Stomach (tissue), 8 donors: ENCODE measurements at regions not wholly inside any gene's neighbourhood (a gene's known extent, or its start where the extent isn't known, plus 50 kb on each side); places are given as distances from the start of the nearest gene placed in this dataset.

ENCODE experiments used
- DNase-seq, 2 donors: peaks; one replicate each; pipeline versions ENCODE4 v3.0.0 to v3.0.0-alpha.2; 2013 to 2019
- H3K27ac ChIP-seq, 5 donors: fragments of 200-600 bp in 4 of 5; sonication (generic) in 4 of 5; one replicate each; pipeline ENCODE4 v1.5.1; 2013 to 2019; ENCODE audit warnings: mild to moderate bottlenecking in 1 of 5, moderate library complexity in 1 of 5
- H3K27me3 ChIP-seq, 3 donors: fragments of 200-600 bp; sonication (generic); one replicate each; pipeline ENCODE4 v1.5.1; 2017 to 2019; ENCODE audit warnings: mixed run types in 1 of 3
- H3K36me3 ChIP-seq, 4 donors: fragments of 200-600 bp; sonication (generic); 1 replicate in 3 of 4; 2 replicates in 1 of 4; pipeline ENCODE4 v1.5.1; 2016 to 2019
- H3K4me1 ChIP-seq, 4 donors: fragments of 200-600 bp; sonication (generic); one replicate each; pipeline ENCODE4 v1.5.1; 2016 to 2019
- H3K4me3 ChIP-seq, 4 donors: fragments of 200-600 bp; sonication (generic) in 3 of 4; one replicate each; pipeline ENCODE4 v1.5.1; 2016 to 2019; ENCODE audit warnings: mild to moderate bottlenecking in 1 of 4
- H3K9me3 ChIP-seq, 4 donors: fragments of 200-600 bp; sonication (generic); one replicate each; pipeline ENCODE4 v1.5.1; 2016 to 2019
- CTCF ChIP-seq, 7 experiments: fragments of 450-650 bp in 4 of 7; fragments of 200-600 bp in 3 of 7; sonication (generic) in 3 of 7; IDR thresholded peaks; one replicate each; pipeline ENCODE4 v1.5.1; 2016 to 2019; ENCODE audit warnings: antibody characterized with exemption in 7 of 7, control low read depth in 2 of 7, mild to moderate bottlenecking in 1 of 7
- EP300 ChIP-seq: sonication (generic); formaldehyde crosslinking; IDR thresholded peaks from one replicate; pipeline ENCODE4 v1.6.1; 2017; ENCODE audit warnings: antibody characterized with exemption
- POLR2A ChIP-seq, 4 donors: fragments of 450-650 bp; IDR thresholded peaks; one replicate each; pipeline ENCODE4 v1.6.1; 2016; ENCODE audit warnings: antibody characterized with exemption in 4 of 4, control low read depth in 2 of 4, mild to moderate bottlenecking in 1 of 4, moderate library complexity in 1 of 4
- POLR2AphosphoS5 ChIP-seq, 3 donors: sonication (generic); formaldehyde crosslinking; IDR thresholded peaks; one replicate each; pipeline ENCODE4 v1.6.1; 2016; ENCODE audit warnings: antibody characterized with exemption in 3 of 3
- WGBS, 5 donors: extraction: QIAGEN DNeasy Blood & Tissue Kit in 3 of 5; methylation state at CpG; one replicate each; pipeline versions ENCODE4 v1.1.5 to v1.1.7; 2013 to 2018; 5-methylcytosine and 5-hydroxymethylcytosine counted together
- intact Hi-C: fragments of 100-400 bp; cut with DNase I; formaldehyde crosslinking; loops from one replicate; pipeline ENCODE4 v1.15.1; 2023; ENCODE audit warnings: low total_unique reads
- donor health status: healthy with polysubstance abuse.
- donor health status: Bipolar disorder and iron deficiency.
- donor health status: healthy.

DNA sequence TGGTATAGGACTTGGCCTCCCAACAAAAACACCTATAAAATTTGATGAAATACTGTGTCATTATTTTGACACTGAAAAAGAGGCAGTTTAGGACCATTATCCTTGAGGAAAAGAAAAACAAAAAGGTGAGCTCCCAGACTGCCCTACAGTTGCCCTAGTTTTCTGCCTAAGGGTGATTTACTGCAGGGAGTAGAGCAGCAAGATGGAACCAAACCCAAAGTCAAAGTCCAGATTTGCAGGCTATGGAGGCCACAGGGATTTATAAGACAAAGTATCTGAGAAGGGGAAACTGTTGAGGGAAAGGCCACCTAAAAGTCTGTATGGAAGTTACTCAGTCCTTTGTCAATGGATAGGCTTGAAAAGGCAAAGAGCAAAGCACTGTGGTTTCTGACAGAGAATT, 112.4 kb upstream of the TRPC4 start:
- no peaks in the 10 kb centered on the region for H3K9me3 ChIP-seq
- TF ChIP-seq CTCF (IDR thresholded peaks at IDR 0.05) (no peak), POLR2A (IDR thresholded peaks at IDR 0.05) (no peak), POLR2AphosphoS5 (IDR thresholded peaks at IDR 0.05) (no peak), EP300 (no peak)

GRCh38 chr13:37978680-37979079, 109.1 kb upstream of the TRPC4 start:
- Histone ChIP-seq H3K4me1 (no peaks in the 10 kb centered on the region), H3K4me3 (no peak overlapping the region), H3K9me3 (no peaks in the 10 kb centered on the region), H3K27me3 (no peaks in the 10 kb centered on the region), H3K36me3 (no peaks in the 10 kb centered on the region), H3K27ac (no peak overlapping the region)
- DNase-seq = no peak
- 68 to 82% (median 72%) methylated on average over 2 of the region's 2 CpGs for WGBS, 5 donors
- intact Hi-C loops = no loop called here
- TF ChIP-seq POLR2A (IDR thresholded peaks at IDR 0.05) (no peak), CTCF (IDR thresholded peaks at IDR 0.05) (no peak), EP300 (no peak), POLR2AphosphoS5 (IDR thresholded peaks at IDR 0.05) (no peak)

More for the DNA sequence above, 112.4 kb upstream of the TRPC4 start:
- peak in 1 of 2 donors; percentile 5 for DNase-seq
- no peaks in the 10 kb centered on the region for H3K27me3 ChIP-seq
- no peak overlapping the region for H3K4me3 ChIP-seq
- no peaks in the 10 kb centered on the region for H3K36me3 ChIP-seq
- H3K27ac ChIP-seq = no peak overlapping the region
- intact Hi-C loops = no loop called here
- H3K4me1 ChIP-seq = no peaks in the 10 kb centered on the region

GRCh38 chr13:37968555-37968954, 99.0 kb upstream of the TRPC4 start:
- Histone ChIP-seq H3K27ac (no peak overlapping the region), H3K36me3 (no peaks in the 10 kb centered on the region), H3K4me1 (no peaks in the 10 kb centered on the region), H3K4me3 (no peak overlapping the region), H3K9me3 (no peaks in the 10 kb centered on the region), H3K27me3 (no peaks in the 10 kb centered on the region)
- intact Hi-C loops = no loop called here
- WGBS, 5 donors = 47 to 89% (median 65%) methylated on average over 2 of the region's 2 CpGs
- no peak for DNase-seq
- TF ChIP-seq POLR2AphosphoS5 (IDR thresholded peaks at IDR 0.05) (no peak), CTCF (IDR thresholded peaks at IDR 0.05) (no peak), EP300 (no peak), POLR2A (IDR thresholded peaks at IDR 0.05) (no peak)

DNA sequence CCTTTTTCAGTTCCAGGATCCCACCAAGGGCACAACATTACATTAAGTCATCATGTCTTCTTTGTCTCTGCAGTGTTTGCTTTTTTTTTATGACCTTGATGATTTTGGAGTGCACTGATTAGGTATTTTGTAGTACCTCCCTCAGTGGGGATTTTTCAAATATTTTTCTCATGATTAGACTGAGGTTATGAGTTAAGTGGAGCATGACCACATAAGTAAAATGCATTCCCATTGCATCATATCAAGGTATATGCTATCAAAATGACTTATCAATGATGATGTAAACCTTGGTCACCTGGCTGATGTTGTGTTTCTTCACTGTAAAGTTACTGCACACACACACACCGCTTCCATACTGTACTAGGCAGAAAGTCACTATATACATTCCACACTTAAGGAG, 96.7 kb upstream of the TRPC4 start:
- intact Hi-C loops = no loop called here
- WGBS, 5 donors = 73 to 94% (median 91%) methylated on average over 1 of the region's 1 CpG
- no peaks in the 10 kb centered on the region for H3K9me3 ChIP-seq

More for the DNA sequence above, 96.7 kb upstream of the TRPC4 start:
- Histone ChIP-seq H3K27ac (no peak overlapping the region), H3K4me1 (no peaks in the 10 kb centered on the region), H3K27me3 (no peaks in the 10 kb centered on the region), H3K36me3 (no peaks in the 10 kb centered on the region), H3K4me3 (no peak overlapping the region)
- no peak for DNase-seq
- TF ChIP-seq POLR2AphosphoS5 (IDR thresholded peaks at IDR 0.05) (no peak), POLR2A (IDR thresholded peaks at IDR 0.05) (no peak), CTCF (IDR thresholded peaks at IDR 0.05) (no peak), EP300 (no peak)
